ENCODE measurements at regions not wholly inside any gene's neighbourhood (a gene's known extent, or its start where the extent isn't known, plus 50 kb on each side); places are given as distances from the start of the nearest gene placed in this dataset.

DNA sequence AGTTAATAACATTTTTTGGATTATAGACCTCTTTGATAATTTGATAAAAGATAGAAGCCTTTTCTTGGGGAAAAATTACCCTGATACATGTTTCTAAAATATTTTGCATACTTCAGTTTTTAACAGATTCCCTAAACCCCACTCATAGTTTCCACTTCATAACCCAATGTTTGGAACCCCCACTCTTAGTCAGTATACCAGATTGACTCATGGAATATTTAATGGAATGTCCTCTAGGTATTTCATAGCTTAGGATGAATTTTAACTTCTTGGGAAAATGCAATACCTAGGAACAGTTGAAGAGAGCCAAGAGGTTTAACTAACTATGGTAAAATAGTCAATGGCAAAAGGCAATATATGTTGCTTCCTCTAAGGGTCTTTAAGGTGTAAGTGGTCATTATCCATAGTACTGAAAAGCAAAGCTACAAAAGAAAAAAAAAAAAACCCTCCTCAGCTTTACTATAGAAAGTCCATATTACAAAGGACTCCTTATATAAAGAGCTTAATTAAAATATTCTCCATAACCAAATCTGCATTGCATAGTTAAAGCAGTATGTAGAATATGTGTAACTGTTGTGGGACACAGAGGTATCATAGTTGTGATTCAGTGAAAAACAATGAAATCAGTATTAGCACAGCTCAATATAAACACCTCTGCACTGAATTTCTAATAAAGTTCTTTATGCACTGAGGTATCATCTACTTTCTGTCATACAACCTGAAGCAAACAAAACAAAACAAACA, 159.9 kb downstream of the PCDH7 start:
- POLR2A ChIA-PET (ENCODE audit: partially characterized antibody), result no interaction called here

More for the DNA sequence above, 159.9 kb downstream of the PCDH7 start:
- H3K36me3 ChIP-seq (ENCODE audit: control insufficient read depth in 2 of 4, insufficient read depth in 4 of 4, low read length in 3 of 4), result no peaks in the 10 kb centered on the region
- H2BK15ac ChIP-seq (ENCODE audit: low read length), result no peak overlapping the region
- H3K79me2 ChIP-seq (ENCODE audit: control insufficient read depth in 1 of 2, insufficient read depth in 2 of 2, low read length in 2 of 2), result no peaks in the 10 kb centered on the region
- H3K79me1 ChIP-seq (ENCODE audit: low read depth, low read length), result no peaks in the 10 kb centered on the region
- FAIRE-seq, result no peak
- no peak overlapping the region for H3K4ac ChIP-seq (replicated peaks; ENCODE audit: insufficient read length, low read depth, low read length)
- no peak overlapping the region for H3K18ac ChIP-seq (ENCODE audit: extremely low read depth, low read length)
- no peak overlapping the region for H3K27ac ChIP-seq (ENCODE audit: low read depth, low read length)
- H2BK120ac ChIP-seq (replicated peaks; ENCODE audit: low read depth, low read length), result no peak overlapping the region
- H3K27me3 ChIP-seq (replicated peaks in 1 of 4; ENCODE audit: control insufficient read depth in 3 of 4, extremely low read depth in 1 of 4, insufficient read depth in 3 of 4, low read length in 3 of 4), result no peaks in the 10 kb centered on the region
- no peak overlapping the region for H3K23ac ChIP-seq (ENCODE audit: insufficient read length)
- H3K14ac ChIP-seq (ENCODE audit: insufficient read length), result no peak overlapping the region
- no peak overlapping the region for H2AFZ ChIP-seq (ENCODE audit: low read length)
- H3K9me3 ChIP-seq (ENCODE audit: insufficient read depth in 2 of 2, low read depth in 1 of 2, low read length in 1 of 2), result no peaks in the 10 kb centered on the region
- H3K9ac ChIP-seq (replicated peaks in 1 of 4; ENCODE audit: extremely low read depth in 1 of 4, low read depth in 3 of 4, low read length in 3 of 4), result no peak overlapping the region
- DNase-seq (ENCODE audit: low read depth in 1 of 2, low spot score in 2 of 2), result no peak
- H2BK20ac ChIP-seq (ENCODE audit: low read length), result no peak overlapping the region
- H3K4me2 ChIP-seq (ENCODE audit: insufficient read depth in 1 of 2, low read depth in 2 of 2, low read length in 2 of 2), result no peak overlapping the region
- no peaks in the 10 kb centered on the region for H3K23me2 ChIP-seq (ENCODE audit: low read depth, low read length)
- no peak overlapping the region for H4K5ac ChIP-seq (ENCODE audit: insufficient read length, low read depth, low read length)
- no peak overlapping the region for H4K91ac ChIP-seq (replicated peaks; ENCODE audit: insufficient read length, low read length)
- no peak overlapping the region for H2AK5ac ChIP-seq (ENCODE audit: low read depth, low read length)
- H4K8ac ChIP-seq (ENCODE audit: extremely low read depth, insufficient read depth, low read length), result no peak overlapping the region
- no peak overlapping the region for H3K4me3 ChIP-seq (ENCODE audit: extremely low read depth in 1 of 4, insufficient read depth in 2 of 4, low read depth in 3 of 4, low read length in 4 of 4)
- CTCF ChIA-PET (ENCODE audit: partially characterized antibody), result no interaction called here
- no peaks in the 10 kb centered on the region for H3K4me1 ChIP-seq (replicated peaks in 1 of 4; ENCODE audit: control insufficient read depth in 3 of 4, insufficient read depth in 4 of 4, low read length in 3 of 4)
- H2BK12ac ChIP-seq (ENCODE audit: low read depth, low read length), result no peak overlapping the region
- no peak overlapping the region for H2BK5ac ChIP-seq (ENCODE audit: low read depth, low read length)
- no peak overlapping the region for H3K56ac ChIP-seq (replicated peaks; ENCODE audit: insufficient read length, low read depth, low read length)
- TF ChIP-seq TBP (IDR thresholded peaks at IDR 0.05; ENCODE audit: low read depth, low read length), result no peak
- TF ChIP-seq GABPA (IDR thresholded peaks at IDR 0.05; ENCODE audit: borderline replicate concordance, insufficient read depth, low read length), result no peak
- TF ChIP-seq JUND (IDR thresholded peaks at IDR 0.05; ENCODE audit: low read length), result no peak
- TF ChIP-seq TEAD4 (IDR thresholded peaks at IDR 0.05; ENCODE audit: low read depth, low read length), result no peak
- TF ChIP-seq, protein P1, sequence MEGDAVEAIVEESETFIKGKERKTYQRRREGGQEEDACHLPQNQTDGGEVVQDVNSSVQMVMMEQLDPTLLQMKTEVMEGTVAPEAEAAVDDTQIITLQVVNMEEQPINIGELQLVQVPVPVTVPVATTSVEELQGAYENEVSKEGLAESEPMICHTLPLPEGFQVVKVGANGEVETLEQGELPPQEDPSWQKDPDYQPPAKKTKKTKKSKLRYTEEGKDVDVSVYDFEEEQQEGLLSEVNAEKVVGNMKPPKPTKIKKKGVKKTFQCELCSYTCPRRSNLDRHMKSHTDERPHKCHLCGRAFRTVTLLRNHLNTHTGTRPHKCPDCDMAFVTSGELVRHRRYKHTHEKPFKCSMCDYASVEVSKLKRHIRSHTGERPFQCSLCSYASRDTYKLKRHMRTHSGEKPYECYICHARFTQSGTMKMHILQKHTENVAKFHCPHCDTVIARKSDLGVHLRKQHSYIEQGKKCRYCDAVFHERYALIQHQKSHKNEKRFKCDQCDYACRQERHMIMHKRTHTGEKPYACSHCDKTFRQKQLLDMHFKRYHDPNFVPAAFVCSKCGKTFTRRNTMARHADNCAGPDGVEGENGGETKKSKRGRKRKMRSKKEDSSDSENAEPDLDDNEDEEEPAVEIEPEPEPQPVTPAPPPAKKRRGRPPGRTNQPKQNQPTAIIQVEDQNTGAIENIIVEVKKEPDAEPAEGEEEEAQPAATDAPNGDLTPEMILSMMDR (IDR thresholded peaks at IDR 0.05; ENCODE audit: control extremely low read depth in 1 of 3, insufficient read depth in 1 of 3, low read depth in 1 of 3, low read length in 3 of 3), result no peak
- TF ChIP-seq FOSL1 (IDR thresholded peaks at IDR 0.05; ENCODE audit: insufficient read depth, low read depth, low read length), result no peak
- no peak for TF ChIP-seq KDM1A (IDR thresholded peaks at IDR 0.05; ENCODE audit: borderline replicate concordance, low read length)
- TF ChIP-seq KDM4A (IDR thresholded peaks at IDR 0.05; ENCODE audit: low read depth, low read length, severe bottlenecking), result no peak
- no peak for TF ChIP-seq ASH2L (IDR thresholded peaks at IDR 0.05; ENCODE audit: low read length)
- TF ChIP-seq CEBPB (IDR thresholded peaks at IDR 0.05; ENCODE audit: low read depth, low read length), result no peak
- H4K20me1 ChIP-seq (replicated peaks in 1 of 2; ENCODE audit: control insufficient read depth in 1 of 2, insufficient read depth in 2 of 2, low read length in 2 of 2), result no peaks in the 10 kb centered on the region
